ENCODE measurements at regions not wholly inside any gene's neighbourhood (a gene's known extent, or its start where the extent isn't known, plus 50 kb on each side); places are given as distances from the start of the nearest gene placed in this dataset.

DNA sequence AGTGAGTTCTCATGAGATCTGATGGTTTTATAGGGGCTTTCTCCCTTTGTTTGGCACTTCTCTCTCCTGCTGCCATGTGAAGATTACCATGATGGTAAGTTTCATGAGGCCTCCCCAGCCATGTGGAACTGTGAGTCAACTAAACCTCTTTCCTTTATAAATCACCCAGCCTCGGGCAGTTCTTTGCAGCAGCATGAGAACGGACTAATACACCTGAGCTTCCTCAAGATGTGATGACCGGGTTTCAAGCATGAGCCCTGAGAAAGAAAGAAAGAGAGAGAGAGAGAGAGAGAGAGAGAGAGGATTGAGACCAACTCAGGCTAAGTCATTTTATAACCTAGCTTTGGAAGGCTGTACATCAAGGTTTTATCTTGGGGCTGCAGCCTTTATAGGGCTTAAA is 167.7 kb upstream of the SERPINE2 start:
- no peak overlapping the region for H3K4me3 ChIP-seq (ENCODE audit: low read depth in 1 of 5, low read length in 5 of 5)
- no peaks in the 10 kb centered on the region for H3K36me3 ChIP-seq (ENCODE audit: control insufficient read depth in 5 of 5, insufficient read depth in 5 of 5, low read length in 5 of 5)
- H3K4me1 ChIP-seq (ENCODE audit: control insufficient read depth in 5 of 5, insufficient read depth in 5 of 5, low read length in 5 of 5): peaks cover 0 to 6% (median 0%) of the 10 kb centered on the region in 5 donors
- no peak overlapping the region for H3K27ac ChIP-seq (ENCODE audit: low read depth, low read length)
- no peak overlapping the region for H3K9ac ChIP-seq (ENCODE audit: low read length in 5 of 5)
- H3K27me3 ChIP-seq (ENCODE audit: control insufficient read depth in 5 of 5, insufficient read depth in 4 of 5, low read length in 5 of 5): no peaks in the 10 kb centered on the region
- no peaks in the 10 kb centered on the region for H3K9me3 ChIP-seq (ENCODE audit: control insufficient read depth in 5 of 5, low read length in 5 of 5)

- Histone ChIP-seq H3K4me1 (ENCODE audit: control insufficient read depth in 5 of 5, insufficient read depth in 5 of 5, low read length in 5 of 5) (peaks cover 0 to 6% (median 0%) of the 10 kb centered on the region in 5 donors), H3K36me3 (ENCODE audit: control insufficient read depth in 5 of 5, insufficient read depth in 5 of 5, low read length in 5 of 5) (no peaks in the 10 kb centered on the region), H3K27ac (ENCODE audit: low read depth, low read length) (no peak overlapping the region), H3K9me3 (ENCODE audit: control insufficient read depth in 5 of 5, low read length in 5 of 5) (no peaks in the 10 kb centered on the region), H3K4me3 (ENCODE audit: low read depth in 1 of 5, low read length in 5 of 5) (no peak overlapping the region), H3K27me3 (ENCODE audit: control insufficient read depth in 5 of 5, insufficient read depth in 4 of 5, low read length in 5 of 5) (no peaks in the 10 kb centered on the region), H3K9ac (ENCODE audit: low read length in 5 of 5) (no peak overlapping the region)
These were observed 163.3 kb upstream of the SERPINE2 start for GRCh38 chr2:224202281-224202865.

GRCh38 chr2:224198436-224198835 is 159.3 kb upstream of the SERPINE2 start:
- Histone ChIP-seq H3K9me3 (ENCODE audit: control insufficient read depth in 5 of 5, low read length in 5 of 5) (no peaks in the 10 kb centered on the region), H3K27me3 (ENCODE audit: control insufficient read depth in 5 of 5, insufficient read depth in 4 of 5, low read length in 5 of 5) (no peaks in the 10 kb centered on the region), H3K9ac (ENCODE audit: low read length in 5 of 5) (no peak overlapping the region), H3K4me3 (ENCODE audit: low read depth in 1 of 5, low read length in 5 of 5) (no peak overlapping the region), H3K27ac (ENCODE audit: low read depth, low read length) (no peak overlapping the region), H3K36me3 (ENCODE audit: control insufficient read depth in 5 of 5, insufficient read depth in 5 of 5, low read length in 5 of 5) (no peaks in the 10 kb centered on the region), H3K4me1 (ENCODE audit: control insufficient read depth in 5 of 5, insufficient read depth in 5 of 5, low read length in 5 of 5) (peaks cover 0 to 20% (median 4%) of the 10 kb centered on the region in 5 donors)

- Histone ChIP-seq H3K9ac (ENCODE audit: low read length in 5 of 5) (no peak overlapping the region), H3K36me3 (ENCODE audit: control insufficient read depth in 5 of 5, insufficient read depth in 5 of 5, low read length in 5 of 5) (no peaks in the 10 kb centered on the region), H3K9me3 (ENCODE audit: control insufficient read depth in 5 of 5, low read length in 5 of 5) (no peaks in the 10 kb centered on the region), H3K4me1 (ENCODE audit: control insufficient read depth in 5 of 5, insufficient read depth in 5 of 5, low read length in 5 of 5) (peaks cover 0 to 20% (median 4%) of the 10 kb centered on the region in 5 donors), H3K27me3 (ENCODE audit: control insufficient read depth in 5 of 5, insufficient read depth in 4 of 5, low read length in 5 of 5) (no peaks in the 10 kb centered on the region), H3K4me3 (ENCODE audit: low read depth in 1 of 5, low read length in 5 of 5) (no peak overlapping the region), H3K27ac (ENCODE audit: low read depth, low read length) (no peak overlapping the region)
These were observed 157.7 kb upstream of the SERPINE2 start for GRCh38 chr2:224196810-224197209.

- Histone ChIP-seq H3K4me3 (ENCODE audit: low read depth in 1 of 5, low read length in 5 of 5) (no peak overlapping the region), H3K9me3 (ENCODE audit: control insufficient read depth in 5 of 5, low read length in 5 of 5) (no peaks in the 10 kb centered on the region), H3K36me3 (ENCODE audit: control insufficient read depth in 5 of 5, insufficient read depth in 5 of 5, low read length in 5 of 5) (no peaks in the 10 kb centered on the region), H3K9ac (ENCODE audit: low read length in 5 of 5) (no peak overlapping the region), H3K27me3 (ENCODE audit: control insufficient read depth in 5 of 5, insufficient read depth in 4 of 5, low read length in 5 of 5) (no peaks in the 10 kb centered on the region), H3K4me1 (ENCODE audit: control insufficient read depth in 5 of 5, insufficient read depth in 5 of 5, low read length in 5 of 5) (peaks cover 0 to 20% (median 4%) of the 10 kb centered on the region in 5 donors), H3K27ac (ENCODE audit: low read depth, low read length) (no peak overlapping the region)
These were observed 157.0 kb upstream of the SERPINE2 start for GRCh38 chr2:224195925-224196571.

DNA sequence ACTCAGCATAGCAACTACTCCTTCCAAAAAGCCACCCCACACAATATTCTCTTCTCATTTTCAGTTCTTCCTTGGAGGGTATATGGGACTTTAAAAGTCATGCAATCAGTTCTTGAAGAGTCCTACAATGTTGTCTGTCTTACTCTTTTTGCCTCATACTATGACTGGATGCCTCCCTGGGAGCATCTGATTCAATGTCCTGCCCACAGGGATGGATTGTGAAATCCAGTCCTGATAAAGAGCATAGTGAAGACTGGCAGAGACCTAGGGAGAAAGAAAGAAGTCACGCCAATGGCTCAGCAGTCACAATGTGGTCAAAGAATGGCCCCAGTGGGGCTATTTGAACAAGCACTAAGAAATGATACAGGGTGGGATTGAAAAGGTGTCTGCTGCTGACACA is 155.1 kb upstream of the SERPINE2 start:
- Histone ChIP-seq H3K4me1 (ENCODE audit: control insufficient read depth in 5 of 5, insufficient read depth in 5 of 5, low read length in 5 of 5) (peaks cover 0 to 20% (median 4%) of the 10 kb centered on the region in 5 donors), H3K27ac (ENCODE audit: low read depth, low read length) (no peak overlapping the region), H3K9me3 (ENCODE audit: control insufficient read depth in 5 of 5, low read length in 5 of 5) (no peaks in the 10 kb centered on the region), H3K36me3 (ENCODE audit: control insufficient read depth in 5 of 5, insufficient read depth in 5 of 5, low read length in 5 of 5) (no peaks in the 10 kb centered on the region), H3K9ac (ENCODE audit: low read length in 5 of 5) (no peak overlapping the region), H3K4me3 (ENCODE audit: low read depth in 1 of 5, low read length in 5 of 5) (no peak overlapping the region), H3K27me3 (ENCODE audit: control insufficient read depth in 5 of 5, insufficient read depth in 4 of 5, low read length in 5 of 5) (no peaks in the 10 kb centered on the region)

DNA sequence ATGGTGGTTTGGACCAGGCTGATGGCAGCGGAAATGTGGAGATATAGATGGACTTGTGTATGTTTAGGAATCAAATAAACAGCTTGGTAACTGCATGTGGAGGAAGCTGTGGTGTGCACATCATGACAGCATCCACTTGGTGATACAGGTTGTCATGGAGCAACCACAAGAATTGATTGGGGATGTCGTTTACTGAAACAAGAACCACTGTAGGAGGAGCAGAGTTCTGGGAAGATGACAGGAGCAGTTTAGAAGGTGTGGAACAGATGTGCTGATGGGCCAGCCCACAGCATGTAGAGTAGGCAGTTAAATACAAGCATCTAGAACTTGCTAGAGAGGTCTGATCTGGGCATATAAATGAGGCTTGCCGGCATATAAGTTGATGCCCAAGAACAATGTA is 152.4 kb upstream of the SERPINE2 start:
- Histone ChIP-seq H3K27ac (ENCODE audit: low read depth, low read length) (no peak overlapping the region), H3K4me1 (ENCODE audit: control insufficient read depth in 5 of 5, insufficient read depth in 5 of 5, low read length in 5 of 5) (peaks cover 0 to 14% (median 7%) of the 10 kb centered on the region in 5 donors), H3K4me3 (ENCODE audit: low read depth in 1 of 5, low read length in 5 of 5) (no peak overlapping the region), H3K27me3 (ENCODE audit: control insufficient read depth in 5 of 5, insufficient read depth in 4 of 5, low read length in 5 of 5) (no peaks in the 10 kb centered on the region), H3K9me3 (ENCODE audit: control insufficient read depth in 5 of 5, low read length in 5 of 5) (no peaks in the 10 kb centered on the region), H3K36me3 (ENCODE audit: control insufficient read depth in 5 of 5, insufficient read depth in 5 of 5, low read length in 5 of 5) (no peaks in the 10 kb centered on the region), H3K9ac (ENCODE audit: low read length in 5 of 5) (no peak overlapping the region)

GRCh38 chr2:224190936-224191270 is 151.8 kb upstream of the SERPINE2 start:
- no peak overlapping the region for H3K27ac ChIP-seq (ENCODE audit: low read depth, low read length)
- no peak overlapping the region for H3K4me3 ChIP-seq (ENCODE audit: low read depth in 1 of 5, low read length in 5 of 5)
- H3K9ac ChIP-seq (ENCODE audit: low read length in 5 of 5): no peak overlapping the region
- H3K27me3 ChIP-seq (ENCODE audit: control insufficient read depth in 5 of 5, insufficient read depth in 4 of 5, low read length in 5 of 5): no peaks in the 10 kb centered on the region
- H3K9me3 ChIP-seq (ENCODE audit: control insufficient read depth in 5 of 5, low read length in 5 of 5): no peaks in the 10 kb centered on the region
- peaks cover 0 to 8% (median 4%) of the 10 kb centered on the region in 5 donors for H3K4me1 ChIP-seq (ENCODE audit: control insufficient read depth in 5 of 5, insufficient read depth in 5 of 5, low read length in 5 of 5)
- no peaks in the 10 kb centered on the region for H3K36me3 ChIP-seq (ENCODE audit: control insufficient read depth in 5 of 5, insufficient read depth in 5 of 5, low read length in 5 of 5)

DNA sequence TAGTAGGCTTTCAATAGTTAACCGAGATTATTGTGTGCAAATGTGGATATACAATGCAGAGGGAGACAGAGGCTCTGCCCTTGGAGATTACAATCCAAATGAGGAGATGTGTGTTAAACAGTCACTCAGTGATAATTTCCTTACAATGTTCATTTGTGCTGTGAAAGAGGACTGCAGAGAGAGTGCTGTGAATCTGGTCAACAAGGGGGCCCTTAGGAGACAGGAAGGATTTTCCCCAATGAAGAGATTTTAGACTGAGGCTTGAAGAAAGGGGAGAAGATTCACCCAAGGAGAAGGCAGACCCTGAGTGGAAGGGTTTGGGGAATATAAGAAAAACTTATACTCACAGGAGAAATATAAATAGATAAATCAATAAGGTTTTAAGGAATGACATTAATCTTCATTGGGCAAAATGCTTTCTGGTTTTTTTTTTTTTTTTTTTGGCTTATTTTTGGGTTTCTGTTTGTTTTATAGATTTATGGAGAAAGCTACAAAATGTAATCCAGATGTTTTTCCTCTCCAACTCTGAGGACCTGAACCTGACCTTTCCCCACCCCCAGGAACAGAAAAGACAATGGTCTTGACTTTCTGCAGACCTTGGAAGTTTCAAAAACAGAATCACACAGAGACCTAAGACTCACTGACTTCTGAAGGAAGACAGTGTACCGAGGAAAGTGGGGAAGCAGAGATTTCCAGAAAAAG is 151.3 kb upstream of the SERPINE2 start:
- no peak overlapping the region for H3K4me3 ChIP-seq (ENCODE audit: low read depth in 1 of 5, low read length in 5 of 5)
- H3K4me1 ChIP-seq (ENCODE audit: control insufficient read depth in 5 of 5, insufficient read depth in 5 of 5, low read length in 5 of 5): peaks cover 0 to 4% (median 3%) of the 10 kb centered on the region in 5 donors
- no peak overlapping the region for H3K9ac ChIP-seq (ENCODE audit: low read length in 5 of 5)
- no peaks in the 10 kb centered on the region for H3K9me3 ChIP-seq (ENCODE audit: control insufficient read depth in 5 of 5, low read length in 5 of 5)
- no peak overlapping the region for H3K27ac ChIP-seq (ENCODE audit: low read depth, low read length)
- no peaks in the 10 kb centered on the region for H3K27me3 ChIP-seq (ENCODE audit: control insufficient read depth in 5 of 5, insufficient read depth in 4 of 5, low read length in 5 of 5)
- H3K36me3 ChIP-seq (ENCODE audit: control insufficient read depth in 5 of 5, insufficient read depth in 5 of 5, low read length in 5 of 5): no peaks in the 10 kb centered on the region

- H3K9ac ChIP-seq (ENCODE audit: low read length in 5 of 5): no peak overlapping the region
- H3K27ac ChIP-seq (ENCODE audit: low read depth, low read length): no peak overlapping the region
- no peak overlapping the region for H3K4me3 ChIP-seq (ENCODE audit: low read depth in 1 of 5, low read length in 5 of 5)
- H3K4me1 ChIP-seq (ENCODE audit: control insufficient read depth in 5 of 5, insufficient read depth in 5 of 5, low read length in 5 of 5): peaks cover 0 to 4% (median 3%) of the 10 kb centered on the region in 5 donors
- H3K27me3 ChIP-seq (ENCODE audit: control insufficient read depth in 5 of 5, insufficient read depth in 4 of 5, low read length in 5 of 5): no peaks in the 10 kb centered on the region
- no peaks in the 10 kb centered on the region for H3K9me3 ChIP-seq (ENCODE audit: control insufficient read depth in 5 of 5, low read length in 5 of 5)
- H3K36me3 ChIP-seq (ENCODE audit: control insufficient read depth in 5 of 5, insufficient read depth in 5 of 5, low read length in 5 of 5): no peaks in the 10 kb centered on the region
These were observed 148.1 kb upstream of the SERPINE2 start for GRCh38 chr2:224187220-224187619.
